Smooth muscle cell (in vitro differentiated cells): ENCODE measurements at regions not wholly inside any gene's neighbourhood (a gene's known extent, or its start where the extent isn't known, plus 50 kb on each side); places are given as distances from the start of the nearest gene placed in this dataset.
A peak's percentile ranks its signal among the peaks of the same experiment; 100 is the strongest.

ENCODE experiments used
- DNase-seq: peaks from one replicate; lab custom pipeline; 2025; ENCODE audit not compliant: unreplicated experiment; lab: John Stamatoyannopoulos, UW
- H2AFZ ChIP-seq: fragments of 200-600 bp; sonication (generic); 2 replicates; pipeline ENCODE4 v1.6.0; 2016; ENCODE audit warnings: antibody characterized with exemption, low read depth, mild to moderate bottlenecking
- H3F3A ChIP-seq: fragments of 200-600 bp; sonication (generic); 2 replicates; pipeline ENCODE4 v1.6.0; 2017; ENCODE audit warnings: antibody characterized with exemption, low read depth
- H3K27ac ChIP-seq: fragments of 200-600 bp; sonication (generic); 2 replicates; pipeline ENCODE4 v1.5.1; 2016; ENCODE audit warnings: low read depth, mild to moderate bottlenecking
- H3K27me3 ChIP-seq: fragments of 200-600 bp; sonication (generic); 2 replicates; pipeline ENCODE4 v1.6.1; 2016; ENCODE audit warnings: low read depth, mild to moderate bottlenecking
- H3K36me3 ChIP-seq: fragments of 200-600 bp; sonication (generic); 2 replicates; pipeline ENCODE4 v1.5.1; 2016; ENCODE audit warnings: low read depth
- H3K4me1 ChIP-seq: fragments of 200-600 bp; sonication (generic); 2 replicates; pipeline ENCODE4 v1.5.1; 2016; ENCODE audit warnings: low read depth
- H3K4me2 ChIP-seq: fragments of 200-600 bp; sonication (generic); 2 replicates; pipeline ENCODE4 v1.6.0; 2016; ENCODE audit warnings: mild to moderate bottlenecking
- H3K4me3 ChIP-seq: fragments of 200-600 bp; sonication (generic); 2 replicates; pipeline ENCODE4 v1.5.1; 2016; ENCODE audit warnings: mild to moderate bottlenecking
- H3K79me2 ChIP-seq: fragments of 200-600 bp; sonication (generic); 2 replicates; pipeline ENCODE4 v1.6.0; 2016; ENCODE audit warnings: low read depth, mild to moderate bottlenecking
- H3K9ac ChIP-seq: fragments of 200-600 bp; sonication (generic); 2 replicates; pipeline ENCODE4 v1.6.0; 2016; ENCODE audit warnings: low read depth
- H3K9me3 ChIP-seq: fragments of 200-600 bp; sonication (generic); replicated peaks from 2 replicates; pipeline ENCODE4 v1.5.1; 2016; ENCODE audit warnings: low read depth
- H4K20me1 ChIP-seq: fragments of 200-600 bp; sonication (generic); 2 replicates; pipeline ENCODE4 v1.6.0; 2016; ENCODE audit warnings: low read depth
- WGBS: methylation state at CpG from one replicate; pipeline ENCODE4 v1.1.7; 2016; ENCODE audit warnings: low lambda C conversion rate; 5-methylcytosine and 5-hydroxymethylcytosine counted together
- TF ChIP-seq, protein P1 (sequence below): fragments of 200-600 bp; sonication (generic); IDR thresholded peaks from 2 replicates; pipeline ENCODE4 v1.5.1; 2017; ENCODE audit warnings: borderline replicate concordance, mild to moderate bottlenecking, antibody characterized with exemption; ENCODE audit not compliant: insufficient read depth, poor library complexity, severe bottlenecking

GRCh38 chr4:75338352-75338880 is 175.8 kb downstream of the RCHY1 start:
- no peak overlapping the region for H3K9ac ChIP-seq
- H3K36me3 ChIP-seq = no peaks in the 10 kb centered on the region
- no peak overlapping the region for H3K27ac ChIP-seq
- H3K4me2 ChIP-seq = no peak overlapping the region
- H3K4me1 ChIP-seq = no peaks in the 10 kb centered on the region
- H4K20me1 ChIP-seq = no peaks in the 10 kb centered on the region
- no peak for DNase-seq
- no peaks in the 10 kb centered on the region for H3K79me2 ChIP-seq
- WGBS = 56% methylated on average over 1 of the region's 1 CpG
- H3F3A ChIP-seq = no peaks in the 10 kb centered on the region
- no peaks in the 10 kb centered on the region for H3K9me3 ChIP-seq
- H3K4me3 ChIP-seq = no peak overlapping the region
- H3K27me3 ChIP-seq = no peaks in the 10 kb centered on the region
- TF ChIP-seq, protein P1, sequence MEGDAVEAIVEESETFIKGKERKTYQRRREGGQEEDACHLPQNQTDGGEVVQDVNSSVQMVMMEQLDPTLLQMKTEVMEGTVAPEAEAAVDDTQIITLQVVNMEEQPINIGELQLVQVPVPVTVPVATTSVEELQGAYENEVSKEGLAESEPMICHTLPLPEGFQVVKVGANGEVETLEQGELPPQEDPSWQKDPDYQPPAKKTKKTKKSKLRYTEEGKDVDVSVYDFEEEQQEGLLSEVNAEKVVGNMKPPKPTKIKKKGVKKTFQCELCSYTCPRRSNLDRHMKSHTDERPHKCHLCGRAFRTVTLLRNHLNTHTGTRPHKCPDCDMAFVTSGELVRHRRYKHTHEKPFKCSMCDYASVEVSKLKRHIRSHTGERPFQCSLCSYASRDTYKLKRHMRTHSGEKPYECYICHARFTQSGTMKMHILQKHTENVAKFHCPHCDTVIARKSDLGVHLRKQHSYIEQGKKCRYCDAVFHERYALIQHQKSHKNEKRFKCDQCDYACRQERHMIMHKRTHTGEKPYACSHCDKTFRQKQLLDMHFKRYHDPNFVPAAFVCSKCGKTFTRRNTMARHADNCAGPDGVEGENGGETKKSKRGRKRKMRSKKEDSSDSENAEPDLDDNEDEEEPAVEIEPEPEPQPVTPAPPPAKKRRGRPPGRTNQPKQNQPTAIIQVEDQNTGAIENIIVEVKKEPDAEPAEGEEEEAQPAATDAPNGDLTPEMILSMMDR = no peak
- no peak overlapping the region for H2AFZ ChIP-seq

- Histone ChIP-seq H2AFZ (peak overlapping the region; percentile 24), H3K27ac (peak overlapping the region; percentile 46), H3K27me3 (no peaks in the 10 kb centered on the region), H3F3A (no peaks in the 10 kb centered on the region), H3K36me3 (no peaks in the 10 kb centered on the region), H3K4me3 (no peak overlapping the region), H3K9ac (no peak overlapping the region), H3K9me3 (no peaks in the 10 kb centered on the region), H3K4me2 (peak overlapping the region; percentile 63), H3K79me2 (no peaks in the 10 kb centered on the region), H4K20me1 (no peaks in the 10 kb centered on the region), H3K4me1 (peaks cover 25% of the 10 kb centered on the region)
- DNase-seq = peak; percentile 22
- 41% methylated on average over 4 of the region's 4 CpGs for WGBS
- TF ChIP-seq, protein P1 = no peak
These were observed 186.2 kb downstream of the RCHY1 start for GRCh38 chr4:75327804-75328512.

GRCh38 chr4:75325318-75325979 is 188.8 kb downstream of the RCHY1 start:
- H3F3A ChIP-seq = no peaks in the 10 kb centered on the region
- H3K27ac ChIP-seq = no peak overlapping the region
- H2AFZ ChIP-seq = no peak overlapping the region
- WGBS = 86% methylated on average over 2 of the region's 2 CpGs
- TF ChIP-seq, protein P1 = no peak
- no peak overlapping the region for H3K4me2 ChIP-seq
- no peaks in the 10 kb centered on the region for H3K79me2 ChIP-seq
- H4K20me1 ChIP-seq = no peaks in the 10 kb centered on the region
- no peaks in the 10 kb centered on the region for H3K36me3 ChIP-seq
- no peak overlapping the region for H3K9ac ChIP-seq
- no peak for DNase-seq
- no peaks in the 10 kb centered on the region for H3K9me3 ChIP-seq
- no peaks in the 10 kb centered on the region for H3K27me3 ChIP-seq
- no peak overlapping the region for H3K4me3 ChIP-seq
- peaks cover 25% of the 10 kb centered on the region for H3K4me1 ChIP-seq
